MM.1S (cell line): ENCODE measurements at regions not wholly inside any gene's neighbourhood (a gene's known extent, or its start where the extent isn't known, plus 50 kb on each side); places are given as distances from the start of the nearest gene placed in this dataset.

ENCODE experiments used
- EZH2 ChIP-seq: fragments of 300-600 bp; sonication (generic); optimal IDR thresholded peaks from 2 replicates; pipeline ENCODE3; 2017; ENCODE audit warnings: low read depth, mild to moderate bottlenecking, antibody characterized with exemption, low read length, mixed read lengths
- EZH2phosphoT487 ChIP-seq: fragments of 300-600 bp; sonication (generic); IDR thresholded peaks from 2 replicates; pipeline ENCODE4 v1.6.1; 2018; ENCODE audit warnings: antibody characterized with exemption, low read length
- TF ChIP-seq, protein P1 (sequence below): fragments of 300-600 bp; sonication (generic); IDR thresholded peaks from 2 replicates; pipeline ENCODE4 v1.5.1; 2016; ENCODE audit warnings: antibody characterized with exemption, low read length, mixed read lengths

DNA sequence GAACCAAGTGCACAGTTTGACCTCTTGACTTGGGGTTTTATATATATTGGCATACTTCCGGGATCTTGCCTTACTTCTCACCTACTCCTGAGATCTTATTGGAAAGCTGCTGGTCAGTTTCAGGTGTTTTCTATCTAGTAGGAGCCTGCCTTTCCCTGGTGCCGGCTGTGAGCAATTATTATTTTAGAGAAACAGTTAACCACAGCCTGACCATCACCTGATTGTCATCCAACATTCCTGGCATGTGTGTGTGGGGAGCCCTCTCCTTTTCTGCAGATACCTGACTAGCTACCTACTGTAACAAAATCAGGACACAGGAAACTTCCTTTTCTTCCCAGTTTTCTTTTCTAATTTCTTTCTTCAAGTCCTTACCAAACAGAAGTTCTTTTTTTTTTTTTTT, 220.4 kb downstream of the ATP23 start:
- TF ChIP-seq, protein P1, sequence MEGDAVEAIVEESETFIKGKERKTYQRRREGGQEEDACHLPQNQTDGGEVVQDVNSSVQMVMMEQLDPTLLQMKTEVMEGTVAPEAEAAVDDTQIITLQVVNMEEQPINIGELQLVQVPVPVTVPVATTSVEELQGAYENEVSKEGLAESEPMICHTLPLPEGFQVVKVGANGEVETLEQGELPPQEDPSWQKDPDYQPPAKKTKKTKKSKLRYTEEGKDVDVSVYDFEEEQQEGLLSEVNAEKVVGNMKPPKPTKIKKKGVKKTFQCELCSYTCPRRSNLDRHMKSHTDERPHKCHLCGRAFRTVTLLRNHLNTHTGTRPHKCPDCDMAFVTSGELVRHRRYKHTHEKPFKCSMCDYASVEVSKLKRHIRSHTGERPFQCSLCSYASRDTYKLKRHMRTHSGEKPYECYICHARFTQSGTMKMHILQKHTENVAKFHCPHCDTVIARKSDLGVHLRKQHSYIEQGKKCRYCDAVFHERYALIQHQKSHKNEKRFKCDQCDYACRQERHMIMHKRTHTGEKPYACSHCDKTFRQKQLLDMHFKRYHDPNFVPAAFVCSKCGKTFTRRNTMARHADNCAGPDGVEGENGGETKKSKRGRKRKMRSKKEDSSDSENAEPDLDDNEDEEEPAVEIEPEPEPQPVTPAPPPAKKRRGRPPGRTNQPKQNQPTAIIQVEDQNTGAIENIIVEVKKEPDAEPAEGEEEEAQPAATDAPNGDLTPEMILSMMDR = no peak
- TF ChIP-seq EZH2 (no peak), EZH2phosphoT487 (no peak)
